WI38 (cell line): ENCODE measurements at regions not wholly inside any gene's neighbourhood (a gene's known extent, or its start where the extent isn't known, plus 50 kb on each side); places are given as distances from the start of the nearest gene placed in this dataset.

Source experiments
- H3K4me3 ChIP-seq: 2 replicates; pipeline ENCODE4 v1.5.1; 2011; ENCODE audit warnings: low read depth, mild to moderate bottlenecking, control low read depth, low read length
- TF ChIP-seq, protein P1 (sequence below): IDR thresholded peaks from 2 replicates; pipeline ENCODE4 v1.5.1; 2012; ENCODE audit warnings: low read depth, mild to moderate bottlenecking, control low read depth, low read length

DNA sequence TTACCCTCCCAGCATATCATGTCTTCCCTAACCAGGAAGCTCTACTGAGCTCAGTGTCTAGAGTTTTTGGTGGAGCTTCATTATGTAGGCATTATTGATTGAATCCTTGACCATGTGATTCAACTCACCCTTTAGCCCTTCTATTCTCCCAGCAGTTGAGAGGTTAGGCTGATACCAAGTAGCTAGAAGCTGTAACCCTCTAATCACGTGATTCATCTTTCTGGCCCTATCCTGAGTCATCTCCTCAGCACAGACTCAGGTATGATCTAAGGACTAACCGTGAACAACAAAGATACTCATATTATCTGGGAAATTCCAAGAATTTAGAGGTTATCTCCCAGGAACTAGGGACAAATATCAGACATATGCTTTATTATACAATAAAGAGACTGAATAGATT, 625.5 kb downstream of the JRKL start:
- H3K4me3 ChIP-seq, result no peak overlapping the region
- TF ChIP-seq, protein P1, sequence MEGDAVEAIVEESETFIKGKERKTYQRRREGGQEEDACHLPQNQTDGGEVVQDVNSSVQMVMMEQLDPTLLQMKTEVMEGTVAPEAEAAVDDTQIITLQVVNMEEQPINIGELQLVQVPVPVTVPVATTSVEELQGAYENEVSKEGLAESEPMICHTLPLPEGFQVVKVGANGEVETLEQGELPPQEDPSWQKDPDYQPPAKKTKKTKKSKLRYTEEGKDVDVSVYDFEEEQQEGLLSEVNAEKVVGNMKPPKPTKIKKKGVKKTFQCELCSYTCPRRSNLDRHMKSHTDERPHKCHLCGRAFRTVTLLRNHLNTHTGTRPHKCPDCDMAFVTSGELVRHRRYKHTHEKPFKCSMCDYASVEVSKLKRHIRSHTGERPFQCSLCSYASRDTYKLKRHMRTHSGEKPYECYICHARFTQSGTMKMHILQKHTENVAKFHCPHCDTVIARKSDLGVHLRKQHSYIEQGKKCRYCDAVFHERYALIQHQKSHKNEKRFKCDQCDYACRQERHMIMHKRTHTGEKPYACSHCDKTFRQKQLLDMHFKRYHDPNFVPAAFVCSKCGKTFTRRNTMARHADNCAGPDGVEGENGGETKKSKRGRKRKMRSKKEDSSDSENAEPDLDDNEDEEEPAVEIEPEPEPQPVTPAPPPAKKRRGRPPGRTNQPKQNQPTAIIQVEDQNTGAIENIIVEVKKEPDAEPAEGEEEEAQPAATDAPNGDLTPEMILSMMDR, result no peak

DNA sequence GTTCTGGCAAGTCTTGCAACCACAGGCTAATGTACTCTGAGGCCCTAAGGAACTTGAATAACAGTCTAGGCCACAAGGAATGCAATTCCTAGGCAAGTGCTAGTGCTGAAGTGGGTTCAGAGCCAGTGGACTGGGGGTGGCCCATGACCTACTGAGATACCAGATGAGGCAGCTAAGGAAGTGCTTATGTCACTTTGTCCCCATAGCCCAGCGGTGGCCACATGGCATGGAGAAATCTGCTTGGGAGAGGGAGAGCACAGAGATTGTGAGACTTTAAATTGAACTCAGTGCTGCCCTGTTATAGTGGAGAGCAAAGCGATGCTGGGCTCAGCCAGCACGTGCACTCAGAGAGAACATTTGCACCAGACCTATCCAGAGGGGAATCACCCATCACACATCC, 629.5 kb downstream of the JRKL start:
- TF ChIP-seq, protein P1, result no peak

DNA sequence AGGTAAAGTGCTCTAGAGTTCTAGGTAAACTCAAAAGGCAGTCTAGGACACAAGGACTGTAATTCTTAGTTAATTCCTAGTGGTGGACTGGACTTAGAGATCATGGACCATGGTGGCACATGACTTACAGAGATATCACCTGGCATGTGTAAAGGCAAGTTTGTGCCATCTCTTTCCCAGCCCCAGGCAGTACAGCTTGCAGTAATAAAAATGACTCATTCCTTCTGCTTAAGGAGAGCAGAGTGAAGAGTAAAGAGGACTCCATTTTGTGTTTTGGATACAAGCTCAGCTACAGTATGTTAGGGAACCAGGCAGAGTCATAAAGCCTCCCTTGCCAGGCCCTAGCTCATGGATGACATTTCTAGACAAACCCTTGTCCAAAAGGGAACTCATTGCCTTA, 629.9 kb downstream of the JRKL start:
- TF ChIP-seq, protein P1, result no peak

More for the DNA sequence above, 629.5 kb downstream of the JRKL start:
- H3K4me3 ChIP-seq, result no peak overlapping the region

DNA sequence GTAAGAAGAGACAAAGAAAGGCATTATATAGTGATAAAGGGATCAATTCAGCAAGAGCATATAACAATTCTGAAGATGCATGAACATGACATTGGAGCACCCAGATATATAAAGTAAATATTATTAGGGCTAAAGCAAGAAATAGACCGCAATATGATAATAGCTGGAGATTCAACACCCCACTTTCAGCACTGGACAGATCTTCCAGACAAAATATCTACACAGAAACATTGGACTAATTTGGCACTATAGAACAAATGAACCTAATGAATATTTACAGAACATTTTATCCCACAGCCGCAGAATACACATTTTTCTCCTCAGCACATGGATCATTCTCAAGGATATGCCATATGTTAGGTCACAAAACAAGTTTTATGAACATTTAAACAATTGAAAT, 633.1 kb downstream of the JRKL start:
- TF ChIP-seq, protein P1, result no peak
- H3K4me3 ChIP-seq, result no peak overlapping the region

More for the DNA sequence above, 629.9 kb downstream of the JRKL start:
- H3K4me3 ChIP-seq, result no peak overlapping the region

DNA sequence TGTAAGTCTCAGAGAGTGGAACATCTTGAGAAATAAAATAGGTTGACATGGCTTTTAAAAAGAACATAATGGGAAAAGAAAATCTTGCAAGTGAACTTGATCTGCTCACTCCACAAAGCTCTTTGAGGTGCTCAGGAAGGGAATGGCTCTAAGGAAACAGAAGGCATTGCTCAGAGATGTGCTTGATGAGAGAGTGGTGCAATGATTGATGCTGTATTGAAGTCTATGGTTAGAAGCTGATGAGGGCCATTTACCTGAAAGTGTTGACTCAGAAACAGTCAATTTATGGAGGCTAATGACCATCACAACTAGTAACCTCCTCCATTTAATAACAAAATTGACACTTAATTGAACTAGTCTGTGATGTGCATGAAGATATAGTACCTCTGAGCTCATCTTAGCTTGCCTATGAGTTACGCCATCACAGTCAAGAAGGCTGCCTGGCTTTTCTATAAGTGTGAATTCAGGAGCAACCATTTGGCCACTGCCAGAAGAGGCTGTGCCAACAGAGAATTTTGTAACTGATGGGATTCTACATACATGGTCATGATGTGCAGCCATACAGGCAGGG, 639.1 kb downstream of the JRKL start:
- H3K4me3 ChIP-seq, result no peak overlapping the region
- TF ChIP-seq, protein P1, result no peak

DNA sequence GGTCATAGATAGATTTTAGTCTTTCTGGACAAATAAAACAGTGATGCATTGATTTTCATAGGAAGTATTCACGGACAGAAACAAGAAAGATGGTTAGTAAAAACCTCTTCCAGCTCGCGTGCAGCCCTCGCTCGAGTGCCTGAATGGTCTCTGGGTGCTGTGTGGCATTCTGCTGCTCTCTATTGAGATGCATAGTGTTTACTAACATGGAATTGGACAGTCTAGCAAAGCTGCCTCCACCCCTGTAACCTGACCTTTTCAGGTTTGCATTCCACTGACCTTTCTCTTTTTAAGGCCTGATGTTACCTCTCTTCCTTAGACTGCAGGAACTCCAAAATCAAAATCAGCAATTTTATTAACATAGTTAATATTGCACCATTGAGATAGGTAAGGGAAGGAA, 643.4 kb downstream of the JRKL start:
- TF ChIP-seq, protein P1, result no peak
- H3K4me3 ChIP-seq, result no peak overlapping the region

DNA sequence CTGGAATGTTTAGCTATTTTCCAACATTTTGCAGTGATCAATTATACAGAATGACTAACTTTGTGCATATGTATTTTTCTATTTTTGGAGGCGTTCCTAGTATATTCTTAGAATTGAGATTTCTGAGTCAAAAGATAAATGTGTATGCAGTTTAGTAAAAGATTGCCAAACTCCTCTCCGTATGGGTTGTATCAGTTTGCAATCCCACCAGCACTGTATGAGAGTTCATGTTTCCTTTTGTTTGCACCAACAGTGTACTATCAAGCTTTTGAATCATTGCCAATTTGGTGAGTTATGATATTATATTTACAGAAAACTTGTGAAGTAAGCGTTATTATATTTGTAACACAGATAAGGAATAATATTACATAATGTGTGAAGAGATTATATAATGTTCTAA, 658.7 kb downstream of the JRKL start:
- TF ChIP-seq, protein P1, result no peak
- H3K4me3 ChIP-seq, result no peak overlapping the region
